Activated T-cell treated with anti-CD3 and anti-CD28 coated beads for 48 hours (primary cell): ENCODE measurements at regions not wholly inside any gene's neighbourhood (a gene's known extent, or its start where the extent isn't known, plus 50 kb on each side); places are given as distances from the start of the nearest gene placed in this dataset.
"Not testable (repeated sequence)": the region's sequence is repeated elsewhere in the genome, so short reads cannot be mapped to it uniquely, and the experiment has no call there.

Source experiments
- DNase-seq: peaks from one replicate; pipeline ENCODE4 v3.0.0-alpha.2; 2020; ENCODE audit warnings: low read depth

DNA sequence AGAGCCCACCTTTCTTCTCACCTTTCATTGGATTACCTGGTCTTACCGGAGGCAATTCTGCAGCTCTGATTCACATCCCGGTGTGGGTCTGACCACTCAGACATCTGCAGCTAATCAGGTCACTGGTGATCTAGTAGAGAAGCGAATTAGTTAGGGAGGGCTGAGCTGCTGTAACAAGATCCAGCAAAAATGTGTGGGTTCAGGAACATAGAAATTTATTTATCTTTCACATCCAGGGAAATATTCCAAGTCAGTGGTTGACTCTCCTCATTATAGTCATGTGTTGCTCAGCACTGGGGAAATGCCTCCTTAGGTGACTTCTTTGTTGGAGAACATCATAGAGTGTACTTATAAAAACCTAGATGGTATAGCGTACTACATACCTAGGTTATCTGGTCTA, 218.7 kb upstream of the PELI2 start:
- no peak for DNase-seq

DNA sequence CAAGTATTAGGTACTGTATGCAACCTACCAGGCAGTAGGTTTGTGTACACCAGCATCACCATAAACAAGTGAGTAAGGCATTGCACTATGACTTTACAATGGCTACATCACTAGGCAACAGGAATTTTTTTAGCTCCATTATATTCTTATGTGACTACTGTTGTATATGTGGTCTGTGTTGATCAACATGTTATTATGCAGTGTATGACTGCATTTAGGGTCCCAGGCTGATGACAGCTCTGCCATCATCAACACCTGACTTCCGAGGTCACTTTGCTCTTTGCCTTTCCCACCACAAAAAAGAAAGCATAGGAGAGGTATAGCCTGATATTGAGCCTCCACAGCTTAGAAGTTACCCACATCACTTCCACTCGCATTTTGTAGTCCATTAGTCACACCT, 217.5 kb upstream of the PELI2 start:
- no peak for DNase-seq

DNA sequence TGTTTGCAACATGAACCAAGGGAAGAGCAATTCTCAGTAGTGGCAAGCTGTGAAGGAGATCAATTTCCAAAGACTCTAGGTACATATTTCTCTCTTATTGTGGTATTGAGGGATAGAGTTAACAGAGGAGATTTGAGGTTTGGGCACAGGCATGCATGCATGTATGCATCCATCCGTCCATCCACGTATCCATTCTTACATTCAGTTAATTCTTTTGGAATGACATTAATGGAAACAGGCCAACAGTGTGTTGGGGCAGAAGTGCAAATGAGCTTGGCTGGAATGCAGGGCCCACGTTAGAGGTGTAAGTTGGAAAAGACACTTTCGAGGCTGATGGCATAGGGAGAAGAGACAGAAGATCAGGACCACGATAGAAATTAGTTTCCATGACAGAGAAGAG, 216.9 kb upstream of the PELI2 start:
- no peak for DNase-seq

DNA sequence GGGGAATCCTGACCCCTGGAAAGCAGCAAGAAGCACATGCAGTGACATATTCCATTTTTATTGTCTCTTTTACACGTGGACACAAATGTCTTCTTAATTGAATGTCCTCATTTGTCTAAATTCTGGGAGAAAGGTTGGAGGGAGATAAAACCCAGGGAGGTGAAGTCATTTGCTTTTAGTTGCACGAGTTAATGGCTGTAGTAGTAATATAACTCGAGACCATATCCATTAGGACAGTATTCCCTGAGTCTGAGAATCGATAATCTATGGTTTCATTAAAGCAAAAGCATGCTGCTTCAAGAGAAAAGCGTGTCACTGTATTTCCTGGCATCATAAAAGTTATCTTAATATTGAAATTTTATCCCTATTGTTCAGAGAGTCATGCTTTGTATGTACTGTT, 216.0 kb upstream of the PELI2 start:
- no peak for DNase-seq

DNA sequence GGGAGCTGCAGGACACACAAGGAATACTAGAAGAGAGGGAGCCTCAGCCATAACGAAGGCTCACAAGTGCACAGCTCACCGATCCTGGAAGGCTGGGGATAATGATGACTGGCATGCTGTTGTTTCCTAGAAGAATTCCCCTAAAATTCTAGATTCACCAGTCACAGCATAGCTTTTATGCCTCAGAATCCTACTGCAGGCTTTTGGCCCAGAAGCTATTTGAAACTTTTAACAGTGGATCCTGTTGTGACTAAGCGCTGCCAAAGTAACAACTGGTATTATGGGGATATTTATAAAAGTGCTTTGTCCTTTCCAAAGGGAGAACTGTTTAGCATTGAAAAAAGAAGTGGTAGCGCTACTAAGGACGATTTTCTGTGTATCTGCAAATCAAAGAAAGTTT, 214.1 kb upstream of the PELI2 start:
- DNase-seq: no peak

DNA sequence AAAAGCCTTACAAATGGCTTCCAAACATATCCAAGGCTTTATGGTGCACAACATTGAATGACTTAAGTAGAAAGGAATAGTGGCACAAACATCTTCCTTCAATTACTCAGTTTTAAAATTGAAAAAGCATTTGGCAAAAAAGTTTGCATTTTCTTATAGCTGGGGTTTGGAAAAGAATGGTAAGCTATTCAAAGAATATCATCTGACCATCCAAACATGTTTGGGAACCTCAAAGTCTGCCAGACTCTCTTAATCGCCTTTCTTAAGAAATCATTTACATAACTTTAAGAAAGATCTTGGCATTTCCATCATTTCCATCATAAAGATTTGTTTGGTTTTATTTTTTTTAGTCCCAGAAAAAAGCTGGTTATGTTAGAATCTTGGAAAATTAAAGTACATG, 210.1 kb upstream of the PELI2 start:
- no peak for DNase-seq

DNA sequence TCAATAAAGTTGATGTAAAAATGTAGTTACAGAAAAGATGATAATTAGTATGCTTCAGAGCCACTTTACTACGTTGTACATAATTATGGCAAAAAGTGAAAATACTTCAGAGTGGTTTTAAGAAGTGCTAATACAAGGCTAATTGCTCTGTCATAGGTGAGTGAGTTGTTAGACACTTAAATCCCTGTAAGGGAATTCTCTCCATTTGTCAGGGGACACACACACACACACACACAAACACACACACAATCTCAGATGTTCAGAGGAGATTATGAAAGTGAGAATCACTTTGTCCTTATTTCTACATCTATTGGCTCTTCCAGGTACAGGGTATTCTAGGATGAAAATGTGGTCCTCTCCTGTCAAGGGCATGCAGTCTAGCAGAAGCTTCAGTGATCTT, 208.3 kb upstream of the PELI2 start:
- no peak for DNase-seq

DNA sequence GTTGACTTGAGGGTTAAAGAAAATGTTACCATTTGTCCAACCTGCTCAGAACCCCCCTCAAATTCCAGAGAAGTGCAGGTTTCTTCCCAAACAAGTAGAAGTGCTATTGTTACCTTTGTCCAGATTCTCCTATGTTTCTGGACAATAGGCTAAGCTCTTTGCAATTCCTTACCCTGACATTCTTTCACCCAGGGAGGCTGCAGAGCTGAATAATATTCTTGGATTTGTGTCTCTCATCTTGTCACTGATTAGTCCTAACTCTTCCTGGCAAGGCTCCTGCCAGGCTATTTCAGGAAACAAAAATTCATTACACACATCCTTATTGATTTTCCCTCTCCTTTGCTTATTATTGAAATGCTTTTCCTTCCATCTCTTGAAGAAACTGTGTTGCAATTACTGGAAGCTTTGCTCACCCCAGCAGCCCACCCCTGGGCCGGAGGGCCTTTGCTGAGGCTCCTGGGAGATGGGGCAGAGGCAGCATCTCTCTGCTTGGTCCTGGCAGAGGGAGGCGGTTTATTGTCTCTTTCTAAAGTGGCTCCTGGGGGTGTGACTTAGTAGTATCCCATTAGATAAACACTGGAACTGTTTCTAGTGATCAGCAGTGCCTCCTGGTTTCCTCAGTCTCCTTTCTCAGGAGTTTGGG, 207.5 kb upstream of the PELI2 start:
- no peak for DNase-seq

DNA sequence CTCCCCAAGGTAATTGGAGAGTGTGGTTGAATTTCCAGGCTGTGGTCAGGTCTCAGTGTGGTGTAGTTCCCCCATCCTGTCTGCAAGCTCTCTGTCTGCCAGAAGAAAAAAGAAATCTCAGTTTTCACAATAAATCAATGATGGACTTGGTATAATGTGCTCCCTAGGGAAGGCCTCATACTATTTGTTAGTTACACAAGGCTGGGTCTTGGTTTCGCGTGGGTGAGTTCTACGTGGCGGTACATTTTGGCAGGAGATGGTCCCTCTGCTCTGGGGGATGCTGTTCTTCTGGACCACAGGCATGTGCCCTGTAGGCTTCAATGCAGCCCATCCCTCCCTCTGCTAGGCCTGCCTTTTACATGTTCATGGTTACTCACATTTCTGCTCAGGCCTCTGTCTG, 206.4 kb upstream of the PELI2 start:
- DNase-seq: no peak

DNA sequence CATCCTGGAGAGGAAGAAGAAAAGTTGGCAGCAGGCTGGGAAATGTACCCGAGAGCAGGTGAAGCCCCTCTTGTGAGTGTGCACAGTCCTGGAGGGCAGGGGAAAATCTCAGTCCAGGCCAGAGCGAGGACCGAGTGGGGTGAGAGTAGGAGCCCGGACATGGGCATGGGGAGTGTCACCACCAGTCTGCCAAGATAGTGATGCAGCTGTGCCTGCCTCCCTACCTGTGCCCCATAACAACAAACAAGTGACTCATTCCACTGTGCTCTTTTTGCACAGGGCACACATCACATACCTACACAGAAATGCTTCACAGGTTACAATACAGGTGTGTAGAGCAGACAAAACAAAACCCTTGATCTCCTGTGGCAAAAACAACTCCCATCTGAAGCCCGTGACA, 205.9 kb upstream of the PELI2 start:
- DNase-seq: no peak

DNA sequence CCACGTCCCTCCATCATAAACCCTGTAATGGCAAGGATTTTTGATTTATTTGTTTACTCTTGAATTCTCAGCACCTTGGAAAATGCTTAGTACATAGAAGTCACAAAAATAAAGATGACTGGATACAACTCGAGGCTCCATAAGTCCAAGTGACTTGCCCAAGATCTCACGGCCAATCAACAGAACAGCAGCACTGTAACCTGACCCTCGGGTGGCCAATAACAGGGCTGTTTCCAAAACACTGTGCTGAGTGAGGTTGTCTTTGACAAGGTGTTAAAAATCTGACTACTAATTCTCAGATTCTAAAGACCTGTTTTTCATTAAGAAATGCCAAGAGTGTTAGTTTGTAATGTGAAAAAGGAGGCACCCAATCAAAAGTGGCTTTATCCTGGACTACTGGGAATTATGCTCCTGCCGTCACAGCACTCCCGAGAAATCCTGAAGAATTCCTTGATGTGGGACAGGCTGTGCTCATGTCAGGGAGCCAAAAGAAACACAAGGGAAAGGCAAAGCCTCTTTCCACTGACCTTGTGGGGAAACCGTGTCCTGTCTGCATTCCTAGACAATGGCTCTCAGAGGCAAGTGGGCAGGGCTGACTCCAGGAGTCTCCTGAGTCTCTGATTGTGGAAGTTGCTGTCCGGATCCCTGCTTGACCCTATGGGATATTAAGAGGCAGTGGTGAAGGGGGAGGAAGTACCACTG, 204.7 kb upstream of the PELI2 start:
- DNase-seq: no peak

DNA sequence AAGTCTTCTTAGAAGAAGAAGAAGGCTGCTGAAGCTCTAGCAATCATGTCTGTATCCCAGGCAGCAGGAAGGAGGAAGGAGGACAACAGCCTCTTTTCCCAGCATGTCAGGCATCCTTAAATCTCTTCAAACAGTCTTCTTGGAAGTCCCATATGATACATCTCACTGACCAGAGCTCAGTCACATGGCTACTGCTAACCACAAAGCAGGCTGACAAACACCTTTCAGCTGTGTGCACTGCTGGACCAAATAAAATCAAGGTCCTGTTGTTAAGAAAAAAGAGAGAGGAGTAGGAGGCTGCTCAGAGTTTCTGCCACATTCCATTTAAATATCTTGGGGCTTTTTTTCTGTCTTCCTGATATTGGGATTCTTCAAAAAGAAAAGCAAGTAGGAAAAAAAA, 203.4 kb upstream of the PELI2 start:
- no peak for DNase-seq

DNA sequence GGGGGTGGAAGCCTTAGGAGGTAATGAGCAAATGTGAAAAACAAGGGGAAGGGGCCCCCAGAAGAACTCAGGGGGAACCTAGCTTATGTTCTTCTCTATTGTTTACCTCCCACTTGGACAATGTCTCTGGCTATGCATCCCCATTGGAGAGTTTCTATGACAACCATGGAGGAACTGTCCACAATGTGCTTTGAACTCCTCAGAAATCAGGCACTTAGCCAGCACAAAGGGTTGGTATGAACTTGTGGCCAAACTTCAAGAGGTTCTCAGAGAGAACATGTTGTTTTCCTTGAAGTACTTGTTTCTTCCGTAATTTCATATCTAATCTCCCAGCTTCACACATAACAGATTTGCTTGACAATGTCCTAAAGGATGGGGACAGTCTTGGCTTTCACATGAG, 202.8 kb upstream of the PELI2 start:
- DNase-seq: no peak

DNA sequence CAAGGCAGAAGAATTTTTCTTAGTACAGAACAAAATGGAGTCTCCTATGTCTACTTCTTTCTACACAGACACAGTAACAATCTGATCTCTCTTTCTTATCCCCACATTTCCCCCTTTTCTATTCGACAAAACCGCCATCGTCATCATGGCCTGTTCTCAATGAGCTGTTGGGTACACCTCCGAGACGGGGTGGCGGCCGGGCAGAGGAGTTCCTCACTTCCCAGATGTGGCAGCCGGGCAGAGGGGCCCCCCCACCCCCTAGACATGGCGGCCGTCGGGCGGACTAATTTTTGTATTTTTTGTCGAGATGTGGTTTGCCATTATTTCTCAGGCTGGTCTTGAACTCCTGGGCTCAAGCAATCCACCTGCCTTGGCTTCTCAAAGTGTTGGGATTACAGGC, 198.4 kb upstream of the PELI2 start:
- not testable (repeated sequence) for DNase-seq

DNA sequence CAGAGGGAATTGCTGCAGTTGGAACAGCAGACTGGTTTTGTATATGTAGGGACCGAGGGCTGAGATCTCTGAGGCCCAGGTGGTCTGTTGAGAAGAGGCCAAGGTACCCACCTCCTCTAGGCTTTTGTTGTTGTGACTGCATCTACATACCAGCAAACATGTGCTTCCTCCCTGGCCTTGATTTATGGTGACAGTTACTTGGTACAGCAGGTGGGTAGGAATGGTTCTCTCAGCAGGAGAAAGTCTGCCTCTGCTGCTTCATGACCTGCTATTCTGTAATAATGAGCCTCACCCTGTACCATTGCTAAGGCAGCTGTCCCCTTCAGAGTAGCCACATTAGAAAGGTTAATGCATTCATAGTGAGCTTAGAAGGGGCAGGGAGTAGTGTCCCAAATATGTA, 196.7 kb upstream of the PELI2 start:
- DNase-seq: no peak

DNA sequence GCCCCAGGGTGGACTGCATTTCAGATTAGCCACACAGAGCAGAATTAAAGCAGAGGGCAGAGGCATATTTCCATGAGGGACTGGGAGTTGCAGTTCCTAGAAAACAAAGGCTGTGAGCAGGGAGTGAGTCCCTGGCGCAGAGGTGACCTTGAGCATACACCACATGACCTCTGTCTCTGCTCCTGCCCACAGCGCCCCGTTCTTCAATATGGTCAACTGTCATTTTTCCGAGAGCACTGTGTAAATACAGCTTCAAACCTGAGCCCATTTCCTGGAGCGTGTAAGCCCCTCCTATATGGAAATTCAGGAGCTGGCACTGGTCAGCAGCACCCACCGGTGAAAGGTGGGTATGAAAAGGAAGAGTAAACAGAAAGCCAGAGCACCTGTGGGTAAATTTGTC, 192.2 kb upstream of the PELI2 start:
- DNase-seq: no peak

DNA sequence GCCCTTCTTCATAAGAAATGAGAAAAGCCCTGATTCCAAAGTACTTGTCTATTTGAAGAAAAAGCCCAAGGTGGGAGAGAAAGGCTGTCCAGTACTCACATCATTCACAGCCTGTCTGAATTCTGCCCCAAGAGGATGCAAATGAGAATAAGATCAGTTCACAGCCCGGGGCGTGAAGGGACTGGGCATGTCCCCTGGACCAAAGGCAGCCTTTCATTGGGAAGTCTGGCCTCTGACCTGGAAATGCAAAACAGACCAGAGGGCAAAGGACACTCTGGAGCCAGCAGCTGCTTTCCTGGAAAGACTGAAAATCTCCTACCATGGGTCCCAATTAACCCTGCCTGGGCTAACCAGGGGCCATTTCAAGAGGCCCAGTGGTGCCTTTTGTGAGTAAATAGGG, 191.2 kb upstream of the PELI2 start:
- no peak for DNase-seq

DNA sequence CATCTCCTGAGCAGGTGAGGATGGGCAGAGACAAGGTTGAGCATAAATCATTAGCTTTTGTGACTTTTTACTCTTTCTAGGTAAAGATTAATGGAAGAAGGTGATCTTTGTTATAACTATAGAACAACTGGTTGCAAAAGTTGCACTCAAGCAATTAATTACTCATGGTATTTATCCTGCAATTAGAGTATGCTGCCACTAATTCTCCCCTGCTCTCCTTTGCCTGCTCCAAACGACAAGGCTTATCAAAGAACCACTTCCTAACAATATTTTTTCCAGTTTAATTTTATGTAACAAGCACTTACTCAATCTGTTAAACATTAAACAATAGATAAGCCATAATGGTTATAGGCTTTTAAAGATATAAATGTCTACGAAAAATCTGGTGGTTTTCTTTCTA, 189.9 kb upstream of the PELI2 start:
- DNase-seq: no peak

DNA sequence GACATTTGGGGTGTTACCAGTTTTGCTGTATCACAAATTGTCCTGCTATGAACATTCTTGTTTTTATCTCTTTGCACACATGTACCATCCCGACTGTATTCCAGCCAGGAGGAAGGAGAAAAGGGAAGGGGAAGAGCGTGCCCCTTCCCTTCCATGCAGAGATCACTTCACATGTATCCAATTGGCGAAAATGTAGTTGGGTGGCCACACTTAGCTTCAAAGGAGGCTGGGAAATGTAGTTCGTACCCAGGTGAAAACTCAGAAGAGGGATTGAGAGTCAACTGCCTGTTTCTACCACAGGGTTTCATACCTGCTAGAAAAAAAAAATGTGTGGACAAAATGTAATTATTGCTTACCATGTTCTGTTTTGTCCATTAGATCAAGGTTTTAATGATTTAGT, 189.1 kb upstream of the PELI2 start:
- DNase-seq: no peak

DNA sequence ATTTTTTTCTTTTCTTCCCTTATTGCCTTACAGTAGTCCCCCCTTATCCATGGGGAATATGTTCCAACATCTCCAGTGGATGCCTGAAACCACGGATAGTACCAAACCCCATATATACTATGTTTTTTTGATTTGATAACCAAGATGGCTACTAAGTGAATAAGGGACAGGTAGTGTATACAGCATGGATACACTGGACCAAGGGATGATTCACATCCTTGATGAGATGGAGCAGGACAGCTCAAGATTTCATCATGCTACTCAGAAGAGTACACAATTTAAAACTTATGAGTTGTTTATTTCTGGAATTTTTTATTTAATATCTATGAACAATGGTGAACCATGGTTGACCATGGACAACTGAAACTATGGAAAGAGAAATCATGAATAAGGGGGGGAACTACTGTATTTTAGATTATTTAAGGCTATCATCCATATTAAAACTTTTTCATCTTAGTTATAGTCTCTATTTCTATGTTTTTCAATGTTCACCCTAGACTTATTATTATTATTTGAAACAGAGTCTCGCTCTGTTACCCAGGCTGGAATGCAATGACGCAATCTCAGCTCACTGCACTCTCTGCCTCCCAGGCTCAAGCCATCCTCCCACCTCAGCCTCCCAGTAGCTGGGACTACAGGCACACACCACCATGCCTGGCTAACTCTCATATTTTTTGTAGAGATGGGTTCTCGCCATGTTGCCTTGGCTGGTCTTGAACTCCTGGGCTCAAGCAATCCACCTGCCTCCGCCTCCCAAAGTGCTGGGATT, 188.0 kb upstream of the PELI2 start:
- DNase-seq: no peak

DNA sequence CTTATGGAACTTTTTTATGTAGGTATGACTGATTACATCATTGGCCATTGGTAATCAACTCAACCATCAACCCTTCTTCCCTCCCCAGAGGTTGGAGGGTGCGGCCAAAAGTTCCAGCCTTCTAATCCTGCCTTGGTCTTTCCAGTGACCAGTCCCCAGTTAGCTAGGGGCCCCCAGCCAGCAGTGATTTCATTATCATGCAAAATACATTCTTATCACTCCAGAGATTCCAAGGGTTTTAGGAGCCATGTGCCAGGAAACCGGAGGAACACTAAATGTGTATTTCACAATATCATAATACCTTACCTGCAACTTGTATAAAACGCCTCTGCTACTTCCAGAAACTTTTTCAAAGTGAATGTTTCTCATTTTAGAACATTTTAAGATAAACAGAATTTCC, 181.5 kb upstream of the PELI2 start:
- no peak for DNase-seq

DNA sequence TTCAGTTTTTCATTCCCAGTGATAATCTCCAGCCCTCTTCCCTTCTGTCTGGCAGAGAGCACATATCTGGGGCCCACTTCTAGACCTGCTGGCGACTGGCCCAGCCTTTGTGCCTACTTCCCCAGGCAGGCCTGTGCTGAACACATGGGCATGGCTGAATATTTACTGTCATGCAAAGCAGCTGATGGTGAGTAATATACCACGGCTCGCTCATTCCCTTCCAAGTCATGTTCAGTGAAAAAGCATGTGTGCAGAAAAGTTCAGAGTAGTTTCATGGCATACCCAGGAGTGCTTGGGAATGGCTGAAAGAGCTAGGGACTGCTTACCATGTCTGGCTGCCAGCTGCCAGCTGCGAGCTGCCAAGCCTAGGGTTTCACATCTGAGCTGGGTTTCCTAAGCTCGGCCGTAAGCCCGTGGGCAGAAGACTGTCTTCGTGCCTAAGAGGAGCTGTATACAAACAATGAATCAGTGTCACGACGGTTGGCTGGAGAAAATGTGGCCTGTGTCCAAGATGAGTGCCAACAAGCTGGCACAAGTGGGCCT, 179.9 kb upstream of the PELI2 start:
- DNase-seq: no peak

DNA sequence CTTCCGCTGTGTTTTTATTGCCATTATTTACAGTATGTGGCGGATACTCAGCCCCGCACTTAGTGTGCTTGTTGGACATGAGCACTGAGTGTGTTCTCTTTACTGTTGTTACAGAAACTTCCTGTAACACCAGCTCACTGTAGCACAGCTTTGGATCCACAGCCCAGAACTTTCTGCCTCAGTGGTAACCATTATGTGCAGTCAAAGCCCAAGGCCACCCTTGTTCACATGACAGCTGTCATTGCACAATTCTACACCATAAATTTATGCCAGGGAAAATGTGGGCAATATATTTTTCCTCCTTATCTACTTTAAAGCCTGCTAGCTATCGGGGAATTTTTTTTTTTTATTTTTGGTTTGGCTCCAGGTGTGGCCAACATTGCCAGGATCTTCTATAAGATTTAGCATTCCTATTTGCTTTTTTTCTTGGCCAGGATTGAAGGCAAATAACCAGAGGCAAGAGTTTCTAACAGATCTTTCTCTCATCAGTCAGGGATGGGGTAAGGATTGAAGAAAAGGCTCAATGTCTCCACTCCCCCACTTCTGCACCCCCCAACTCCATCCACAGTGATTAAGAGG, 176.0 kb upstream of the PELI2 start:
- no peak for DNase-seq
